Heart left ventricle (tissue), 16 donors: ENCODE measurements at regions not wholly inside any gene's neighbourhood (a gene's known extent, or its start where the extent isn't known, plus 50 kb on each side); places are given as distances from the start of the nearest gene placed in this dataset.

ENCODE experiments used
- ATAC-seq, 4 donors: fragments of 200-7000 bp; cut with Tn5 transposase; one replicate each; pipeline ENCODE4 v1.9.1; 2020 to 2022; ENCODE audit warnings: moderate library complexity in 4 of 4, mild to moderate bottlenecking in 3 of 4, moderate number of reproducible peaks in 1 of 4
- DNase-seq, 5 donors: peaks; one replicate each; pipeline ENCODE4 v3.0.0-alpha.2; 2020
- H3K27ac ChIP-seq, 12 donors: fragments of 200-600 bp; sonication (generic) in 4 of 12; one replicate each; pipeline versions ENCODE4 v1.5.0 to v1.8.0; 2016 to 2022; ENCODE audit warnings: mild to moderate bottlenecking in 2 of 12
- H3K27me3 ChIP-seq, 9 donors: fragments of 200-600 bp; sonication (generic) in 2 of 9; one replicate each; pipeline versions ENCODE4 v1.5.1 to v1.8.0; 2016 to 2022; ENCODE audit warnings: mild to moderate bottlenecking in 3 of 9
- H3K36me3 ChIP-seq, 9 donors: fragments of 200-600 bp; sonication (generic) in 2 of 9; one replicate each; pipeline versions ENCODE4 v1.5.0 to v1.8.0; 2018 to 2022; ENCODE audit warnings: mild to moderate bottlenecking in 2 of 9
- H3K4me1 ChIP-seq, 12 donors: fragments of 200-600 bp; sonication (generic) in 4 of 12; one replicate each; pipeline versions ENCODE4 v1.5.0 to v1.8.0; 2016 to 2022; ENCODE audit warnings: mild to moderate bottlenecking in 3 of 12
- H3K4me3 ChIP-seq, 12 donors: fragments of 200-600 bp; sonication (generic) in 4 of 12; one replicate each; pipeline versions ENCODE4 v1.5.0 to v1.8.0; 2017 to 2022; ENCODE audit warnings: mild to moderate bottlenecking in 9 of 12, moderate library complexity in 4 of 12
- H3K9me3 ChIP-seq, 12 donors: fragments of 200-600 bp; sonication (generic) in 4 of 12; one replicate each; pipeline versions ENCODE4 v1.5.0 to v1.8.0; 2016 to 2022; ENCODE audit warnings: mild to moderate bottlenecking in 1 of 12
- POLR2A ChIP-seq, 2 donors: fragments of 450-650 bp; IDR thresholded peaks; one replicate each; pipeline ENCODE4 v1.6.1; 2017; ENCODE audit warnings: antibody characterized with exemption in 2 of 2, mild to moderate bottlenecking in 2 of 2, moderate library complexity in 2 of 2
- WGBS, 4 donors: extraction: QIAGEN DNeasy Blood & Tissue Kit in 2 of 4; methylation state at CpG; one replicate each; pipeline versions ENCODE4 v1.1.5 to v1.1.7; 2013 to 2018; 5-methylcytosine and 5-hydroxymethylcytosine counted together
- intact Hi-C, 10 donors: fragments of 100-400 bp; cut with DNase I; formaldehyde crosslinking; loops; one replicate each; pipeline versions ENCODE4 v1.11.1 to v1.14.2; 2022
- TF ChIP-seq, protein P1 (sequence below), 12 donors: fragments of 200-600 bp; sonication (generic) in 4 of 12; IDR thresholded peaks; one replicate each; pipeline versions ENCODE4 v1.5.0 to v1.8.0; 2018 to 2022; ENCODE audit warnings: antibody characterized with exemption in 12 of 12, mild to moderate bottlenecking in 5 of 12
- donor health status: ischemic (EF 13 %, LVEDD 7.1; RV severe dilation, severe dysfunction).
- donor health status: healthy with polysubstance abuse.
- donor health status: DM: no; HTN: yes; CAD: no.
- donor health status: DM: no; HTN: no; CAD: no.
- donor health status: ischemic (EF 25% LVEDD 6.9; RV normal size, moderate dysfunction).
- donor health status: ischemic (EF 25% LVEDD 5.7; RV mildly dilated, moderate dysfunction).
- donor health status: healthy.
- donor health status: DM: yes; HTN: yes; CAD: no.
- donor health status: ischemic (EF 35%, LVEDD 5.7; RV mildly dilated, moderate dysfunction).
- donor health status: nonischemic (EF 11% LVEDD 7.7; RV severe dilation, severe dysfunction).
- donor health status: DM: yes; HTN: yes; CAD: no.
- donor health status: PGD.
- donor health status: ischemic (EF 29% LVEDD 5.4; RV normal size, mild dysfunction).
- donor health status: nonischemic (EF 23%, LVEDD 6.1; RV moderate dilation, normal function).

GRCh38 chr21:45350206-45350854 lies 54.6 kb upstream of the COL18A1 start:
- Histone ChIP-seq H3K9me3 (no peaks in the 10 kb centered on the region), H3K4me1 (peaks cover 6 to 61% (median 36%) of the 10 kb centered on the region in 12 donors), H3K27me3 (no peaks in the 10 kb centered on the region), H3K4me3 (no peak overlapping the region), H3K27ac (peak overlapping the region in 8 of 12 donors; percentile 20 to 71 (median 50)), H3K36me3 (no peaks in the 10 kb centered on the region)
- peak in 2 of 5 donors; percentile 5 to 10 for DNase-seq
- intact Hi-C loops = loop anchor here in 2 of 10 donors (5.0 to 10.0 kb wide), 2 partner anchors 43 to 46 kb away; no protein-coding TSS in a partner anchor
- ATAC-seq = no peak
- WGBS, 4 donors = 85 to 91% (median 87%) methylated on average over 7 to 8 of the region's 8 CpGs
- no peak for TF ChIP-seq POLR2A (IDR thresholded peaks at IDR 0.05)
- TF ChIP-seq, protein P1, sequence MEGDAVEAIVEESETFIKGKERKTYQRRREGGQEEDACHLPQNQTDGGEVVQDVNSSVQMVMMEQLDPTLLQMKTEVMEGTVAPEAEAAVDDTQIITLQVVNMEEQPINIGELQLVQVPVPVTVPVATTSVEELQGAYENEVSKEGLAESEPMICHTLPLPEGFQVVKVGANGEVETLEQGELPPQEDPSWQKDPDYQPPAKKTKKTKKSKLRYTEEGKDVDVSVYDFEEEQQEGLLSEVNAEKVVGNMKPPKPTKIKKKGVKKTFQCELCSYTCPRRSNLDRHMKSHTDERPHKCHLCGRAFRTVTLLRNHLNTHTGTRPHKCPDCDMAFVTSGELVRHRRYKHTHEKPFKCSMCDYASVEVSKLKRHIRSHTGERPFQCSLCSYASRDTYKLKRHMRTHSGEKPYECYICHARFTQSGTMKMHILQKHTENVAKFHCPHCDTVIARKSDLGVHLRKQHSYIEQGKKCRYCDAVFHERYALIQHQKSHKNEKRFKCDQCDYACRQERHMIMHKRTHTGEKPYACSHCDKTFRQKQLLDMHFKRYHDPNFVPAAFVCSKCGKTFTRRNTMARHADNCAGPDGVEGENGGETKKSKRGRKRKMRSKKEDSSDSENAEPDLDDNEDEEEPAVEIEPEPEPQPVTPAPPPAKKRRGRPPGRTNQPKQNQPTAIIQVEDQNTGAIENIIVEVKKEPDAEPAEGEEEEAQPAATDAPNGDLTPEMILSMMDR (IDR thresholded peaks at IDR 0.05) = no peak

- peak overlapping the region in 1 of 12 donors; percentile 34 for H3K27ac ChIP-seq
- H3K4me1 ChIP-seq = peaks cover 6 to 68% (median 43%) of the 10 kb centered on the region in 12 donors
- ATAC-seq (no peak), DNase-seq (peak in 3 of 5 donors; percentile 18 to 58 (median 26))
- H3K27me3 ChIP-seq = no peaks in the 10 kb centered on the region
- no peak for TF ChIP-seq POLR2A (IDR thresholded peaks at IDR 0.05)
- TF ChIP-seq, protein P1 (IDR thresholded peaks at IDR 0.05) = no peak
- 93 to 94% (median 93%) methylated on average over 21 to 22 of the region's 22 CpGs for WGBS, 4 donors
- intact Hi-C loops = loop anchor here in 2 of 10 donors (5.0 to 10.0 kb wide), 2 partner anchors 44 to 46 kb away; no protein-coding TSS in a partner anchor
- H3K9me3 ChIP-seq = no peaks in the 10 kb centered on the region
- no peaks in the 10 kb centered on the region for H3K36me3 ChIP-seq
- no peak overlapping the region for H3K4me3 ChIP-seq
Observed at GRCh38 chr21:45351061-45351460, 53.9 kb upstream of the COL18A1 start.

- peak in 3 of 5 donors; percentile 21 to 49 (median 28) for DNase-seq
- Histone ChIP-seq H3K27ac (peak overlapping the region in 1 of 12 donors; percentile 34), H3K27me3 (no peaks in the 10 kb centered on the region), H3K36me3 (no peaks in the 10 kb centered on the region), H3K4me1 (peaks cover 6 to 74% (median 49%) of the 10 kb centered on the region in 12 donors), H3K4me3 (no peak overlapping the region), H3K9me3 (no peaks in the 10 kb centered on the region)
- TF ChIP-seq POLR2A (IDR thresholded peaks at IDR 0.05) = no peak
- 76 to 84% (median 81%) methylated on average over 7 to 12 of the region's 12 CpGs for WGBS, 4 donors
- intact Hi-C loops = loop anchor here in 2 of 10 donors (5.0 to 10.0 kb wide), 2 partner anchors 44 to 47 kb away; no protein-coding TSS in a partner anchor
- no peak for ATAC-seq
Observed at GRCh38 chr21:45351526-45352275, 53.3 kb upstream of the COL18A1 start.

GRCh38 chr21:45352621-45353139 lies 52.3 kb upstream of the COL18A1 start:
- Histone ChIP-seq H3K36me3 (no peaks in the 10 kb centered on the region), H3K4me1 (peaks cover 6 to 84% (median 57%) of the 10 kb centered on the region in 12 donors), H3K9me3 (no peaks in the 10 kb centered on the region), H3K27me3 (no peaks in the 10 kb centered on the region), H3K27ac (no peak overlapping the region), H3K4me3 (no peak overlapping the region)
- ATAC-seq (no peak), DNase-seq (peak in 2 of 5 donors; percentile 26 to 55)
- 83 to 88% (median 87%) methylated on average over 24 to 26 of the region's 26 CpGs for WGBS, 4 donors
- TF ChIP-seq, protein P1 (IDR thresholded peaks at IDR 0.05) = no peak
- no peak for TF ChIP-seq POLR2A (IDR thresholded peaks at IDR 0.05)
- intact Hi-C loops = loop anchor here in 2 of 10 donors (5.0 to 10.0 kb wide), 2 partner anchors 45 to 48 kb away; no protein-coding TSS in a partner anchor
